ENCODE measurements at regions not wholly inside any gene's neighbourhood (a gene's known extent, or its start where the extent isn't known, plus 50 kb on each side); places are given as distances from the start of the nearest gene placed in this dataset.
"Not testable (repeated sequence)": the region's sequence is repeated elsewhere in the genome, so short reads cannot be mapped to it uniquely, and the experiment has no call there.

DNA sequence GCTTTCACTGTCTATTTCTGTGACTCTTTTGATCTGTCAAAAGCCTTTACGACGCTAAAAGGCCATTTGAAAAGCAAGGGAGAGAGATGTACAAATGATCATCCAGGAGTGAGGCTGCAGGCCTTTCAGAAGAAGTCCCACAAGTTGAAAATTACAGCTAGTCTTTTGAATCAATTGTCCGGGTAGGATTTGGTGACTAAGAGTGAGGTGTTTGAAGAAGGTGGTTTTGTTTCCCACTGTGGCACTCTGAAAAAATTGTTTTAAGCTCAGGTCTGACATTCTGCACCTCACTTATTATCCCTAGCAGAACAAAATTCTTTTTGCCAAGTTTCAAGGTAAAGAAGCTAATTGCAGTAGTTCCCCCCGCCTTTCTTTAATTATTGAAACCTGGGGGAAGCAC lies 50.8 kb upstream of the TMEM108 start:
- intact Hi-C loops (cut with micrococcal nuclease), result no loop called here
- DNase-seq (no peak), ATAC-seq (no peak)

- ATAC-seq, result no peak
- intact Hi-C loops (cut with micrococcal nuclease), result no loop called here
- no peak for DNase-seq
Observed at GRCh38 chr3:132984181-132984580, 54.0 kb upstream of the TMEM108 start.

DNA sequence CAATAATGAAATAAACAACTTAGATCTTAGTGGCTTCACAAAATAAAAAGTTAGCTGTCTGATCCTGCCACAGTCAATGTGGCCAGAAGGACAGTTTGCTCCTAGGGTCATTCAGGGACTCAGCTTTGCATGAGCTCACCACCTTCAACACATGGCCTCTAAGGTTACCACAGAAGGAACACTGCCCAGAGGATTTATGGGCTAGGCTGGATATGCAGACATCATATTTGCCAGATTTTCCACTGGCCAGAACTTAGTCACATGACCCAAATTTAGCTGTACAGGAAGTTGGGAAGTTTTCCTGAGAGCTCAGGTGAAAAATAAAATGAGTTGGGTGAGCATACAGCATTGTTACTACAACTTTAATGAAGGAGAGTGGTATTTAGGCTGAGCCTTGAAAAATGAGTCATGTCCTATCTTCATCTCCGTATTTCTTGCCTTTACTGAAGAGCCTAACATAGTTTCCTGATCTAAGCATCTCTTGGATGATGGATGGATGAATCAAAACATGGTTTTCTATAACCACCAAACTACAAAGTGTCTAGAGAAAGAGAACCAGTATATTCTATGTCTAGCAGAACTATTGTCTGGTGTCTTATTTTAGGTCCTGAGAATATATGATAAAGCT lies 54.9 kb upstream of the TMEM108 start:
- peak; percentile 43 for ATAC-seq
- intact Hi-C loops (cut with micrococcal nuclease), result no loop called here
- DNase-seq, result no peak

- no peak for DNase-seq
- ATAC-seq, result no peak
- intact Hi-C loops (cut with micrococcal nuclease), result no loop called here
Observed at GRCh38 chr3:132981719-132982118, 56.5 kb upstream of the TMEM108 start.

DNA sequence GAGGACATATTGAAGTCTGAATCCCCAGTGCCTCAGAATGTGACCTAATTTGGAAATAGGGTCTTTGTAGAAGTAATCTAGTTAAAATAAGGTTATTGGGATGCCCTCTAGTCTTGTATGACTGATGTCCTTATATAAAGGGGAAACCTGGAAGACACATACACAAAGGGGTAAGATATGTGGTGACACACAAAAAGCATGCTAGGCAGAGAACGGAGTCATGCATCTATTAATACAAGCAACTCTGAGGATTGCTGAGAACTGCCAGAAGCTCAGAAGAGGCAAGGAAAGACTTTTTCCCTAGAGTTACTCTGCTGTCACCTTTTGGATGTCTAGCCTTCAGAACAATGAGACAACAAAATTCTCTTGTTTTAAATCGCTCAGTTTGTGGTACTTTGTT lies 58.1 kb upstream of the TMEM108 start:
- ATAC-seq, result no peak
- intact Hi-C loops (cut with micrococcal nuclease), result no loop called here
- DNase-seq, result no peak

DNA sequence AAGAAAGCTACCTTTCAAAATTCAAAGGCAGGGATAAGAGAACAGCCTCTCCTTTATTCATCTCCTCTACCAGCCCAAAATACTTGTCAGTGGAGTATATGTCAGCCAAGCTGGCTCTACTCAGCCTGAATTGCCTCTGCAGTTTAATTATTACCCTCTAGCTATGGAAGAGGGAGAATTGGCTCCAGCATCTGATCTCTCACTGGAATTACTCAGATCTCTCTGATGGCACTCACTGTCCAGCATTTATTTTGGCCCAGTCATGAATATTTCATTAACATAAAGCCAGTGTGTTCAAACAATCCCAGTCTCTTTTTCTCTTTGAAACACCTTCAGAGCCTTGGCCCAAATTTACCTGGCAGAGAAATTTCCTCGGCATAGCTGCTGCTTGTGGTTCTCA lies 58.6 kb upstream of the TMEM108 start:
- ATAC-seq (no peak), DNase-seq (no peak)
- intact Hi-C loops (cut with micrococcal nuclease), result no loop called here

DNA sequence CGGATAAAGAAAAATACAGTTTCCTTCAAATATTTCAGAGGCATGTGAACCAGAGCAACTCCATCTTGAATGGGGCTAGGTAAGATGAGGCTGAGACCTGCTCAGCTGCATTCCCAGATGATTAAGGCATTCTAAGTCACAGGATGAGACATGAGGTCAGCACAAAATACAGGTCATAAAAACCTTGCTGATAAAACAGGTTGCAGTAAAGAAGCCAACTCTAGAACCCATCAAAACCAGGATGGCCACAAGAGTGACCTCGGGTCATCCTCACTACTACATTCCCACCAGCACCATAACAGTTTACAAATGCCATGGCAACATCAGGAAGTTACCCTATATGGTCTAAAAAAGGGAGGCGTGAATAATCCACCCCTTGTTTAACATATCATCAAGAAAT lies 59.2 kb upstream of the TMEM108 start:
- DNase-seq; intact Hi-C loops (cut with micrococcal nuclease); ATAC-seq: not testable (repeated sequence)

GRCh38 chr3:132978464-132978863 lies 59.7 kb upstream of the TMEM108 start:
- DNase-seq (no peak), ATAC-seq (no peak)
- intact Hi-C loops (cut with micrococcal nuclease), result no loop called here

GRCh38 chr3:132974097-132974496 lies 64.1 kb upstream of the TMEM108 start:
- intact Hi-C loops (cut with micrococcal nuclease), result no loop called here
- ATAC-seq (no peak), DNase-seq (no peak)

DNA sequence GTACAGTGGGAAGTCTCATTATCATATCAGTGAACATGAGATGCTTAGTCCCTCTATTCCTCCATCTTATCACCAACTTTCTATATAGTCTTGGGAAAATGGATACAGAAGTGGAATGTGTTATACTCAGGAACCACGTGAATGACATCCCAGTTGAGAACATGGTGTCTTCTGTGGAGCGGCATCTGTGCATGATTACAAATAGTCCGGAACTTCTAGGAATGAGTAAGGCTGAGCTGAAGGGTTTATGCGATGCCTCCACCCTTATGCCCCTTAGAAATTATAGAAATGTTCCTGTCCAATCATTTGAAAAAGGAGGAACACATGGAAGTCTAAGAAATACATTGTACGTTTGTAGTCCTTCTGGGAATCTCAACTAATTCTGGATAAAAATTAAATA lies 64.8 kb upstream of the TMEM108 start:
- ATAC-seq, result no peak
- intact Hi-C loops (cut with micrococcal nuclease), result no loop called here
- DNase-seq, result no peak

DNA sequence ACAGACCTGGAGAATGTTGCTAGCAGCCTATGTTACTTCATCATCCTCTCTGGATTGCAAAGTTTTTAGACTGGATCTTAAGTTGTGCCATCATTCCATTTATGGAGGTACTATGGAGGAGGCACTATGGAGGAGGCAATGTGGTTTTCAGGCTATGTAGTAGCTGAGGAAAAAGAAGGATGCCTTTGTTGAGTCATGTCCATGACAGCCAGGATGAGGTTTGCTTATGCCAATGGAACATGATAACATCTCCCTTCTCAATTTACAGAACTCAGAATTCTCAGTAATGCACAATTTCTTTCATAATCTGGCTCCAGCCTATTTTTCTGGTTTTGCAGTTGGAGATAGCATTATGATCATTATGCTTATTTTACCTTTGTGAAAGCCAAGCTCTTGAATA lies 65.9 kb upstream of the TMEM108 start:
- DNase-seq (no peak), ATAC-seq (no peak)
- intact Hi-C loops (cut with micrococcal nuclease), result no loop called here

- ATAC-seq (no peak), DNase-seq (no peak)
- intact Hi-C loops (cut with micrococcal nuclease), result no loop called here
Observed at GRCh38 chr3:132966374-132966773, 71.8 kb upstream of the TMEM108 start.

DNA sequence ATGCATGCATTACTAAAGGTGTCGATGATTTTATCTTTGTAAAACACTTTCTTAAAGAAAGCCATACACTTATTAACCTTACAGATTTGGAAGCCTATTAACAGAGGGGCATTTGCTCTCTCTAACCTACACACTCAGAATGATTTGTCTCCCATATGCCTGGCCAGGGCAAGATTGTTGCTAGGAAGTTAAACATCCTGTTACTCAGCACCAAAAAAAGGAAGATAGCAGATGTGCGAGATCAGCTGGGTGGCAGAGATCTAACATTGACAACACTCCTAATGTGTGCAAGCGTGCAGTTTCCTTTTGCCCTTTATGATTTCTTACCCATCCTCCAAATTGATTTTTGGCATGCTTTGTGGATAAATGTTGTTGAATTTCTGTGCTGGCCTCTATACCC lies 73.9 kb upstream of the TMEM108 start:
- ATAC-seq (no peak), DNase-seq (no peak)
- intact Hi-C loops (cut with micrococcal nuclease), result no loop called here

GRCh38 chr3:132963786-132964185 lies 74.4 kb upstream of the TMEM108 start:
- ATAC-seq (no peak), DNase-seq (no peak)
- intact Hi-C loops (cut with micrococcal nuclease), result no loop called here

GRCh38 chr3:132961991-132962390 lies 76.2 kb upstream of the TMEM108 start:
- DNase-seq (no peak), ATAC-seq (no peak)
- intact Hi-C loops (cut with micrococcal nuclease), result no loop called here

DNA sequence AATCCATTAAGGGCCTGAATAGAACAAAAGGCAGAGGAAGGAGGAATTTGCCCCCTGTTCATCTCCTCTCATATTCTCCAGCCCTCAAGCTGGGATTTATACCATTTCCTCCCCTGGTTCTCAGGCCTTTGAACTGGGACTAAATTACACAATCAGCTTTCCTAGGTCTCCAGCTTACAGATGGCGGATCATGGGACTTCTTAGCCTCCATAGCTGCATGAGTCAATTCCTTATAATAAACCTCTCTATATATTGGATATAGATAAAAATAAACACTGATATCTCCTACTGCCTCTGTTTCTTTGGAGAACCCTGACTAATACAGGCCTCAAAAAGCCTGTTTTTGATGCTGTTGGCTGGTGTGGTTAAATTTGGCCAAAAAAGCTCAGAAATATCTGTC lies 84.5 kb upstream of the TMEM108 start:
- DNase-seq, result no peak
- intact Hi-C loops (cut with micrococcal nuclease), result no loop called here
- ATAC-seq, result no peak

DNA sequence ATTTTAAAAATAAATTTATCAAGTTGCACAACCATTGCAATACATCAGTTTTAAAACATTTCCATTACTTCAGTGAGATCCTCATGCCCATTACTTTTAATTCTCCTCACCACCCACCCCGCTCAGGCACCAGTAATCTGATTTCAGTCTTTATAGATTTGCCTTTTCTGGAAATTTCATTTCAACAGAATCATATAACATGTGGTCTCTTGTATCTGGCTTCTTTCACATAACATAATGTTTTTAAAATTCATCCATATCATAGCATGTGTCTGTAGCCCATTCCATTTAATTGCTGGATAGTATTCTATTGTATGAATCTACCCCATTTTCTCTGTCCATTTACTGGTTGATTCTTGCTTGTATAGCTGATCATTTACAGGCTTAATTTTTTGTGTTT lies 110.3 kb upstream of the TMEM108 start:
- DNase-seq (no peak), ATAC-seq (no peak)
- intact Hi-C loops (cut with micrococcal nuclease), result no loop called here

DNA sequence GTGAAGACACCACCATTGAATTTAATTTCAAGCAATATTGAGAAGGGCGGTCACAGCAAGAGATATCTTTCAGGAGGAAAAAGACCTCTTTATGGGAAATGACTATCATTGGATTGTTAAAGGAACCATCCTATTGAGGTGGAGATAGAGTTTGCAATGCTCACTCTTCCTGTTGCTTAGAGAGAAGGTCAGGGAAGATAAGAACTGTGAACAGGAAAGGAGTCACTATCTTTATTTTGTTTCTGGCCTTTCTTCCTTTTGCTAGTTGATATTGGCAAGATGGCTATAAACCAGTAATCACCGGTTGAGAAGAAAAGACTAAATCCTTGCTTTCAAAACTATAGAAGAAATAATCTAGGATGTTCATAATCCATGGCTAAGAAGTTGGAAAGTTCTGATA lies 112.1 kb upstream of the TMEM108 start:
- ATAC-seq (no peak), DNase-seq (no peak)
- intact Hi-C loops (cut with micrococcal nuclease), result no loop called here

GRCh38 chr3:132925256-132925930 lies 112.8 kb upstream of the TMEM108 start:
- DNase-seq (no peak), ATAC-seq (no peak)
- intact Hi-C loops (cut with micrococcal nuclease), result no loop called here

GRCh38 chr3:132916096-132916495 lies 122.1 kb upstream of the TMEM108 start:
- ATAC-seq (no peak), DNase-seq (no peak)
- intact Hi-C loops (cut with micrococcal nuclease), result no loop called here

- intact Hi-C loops (cut with micrococcal nuclease), result no loop called here
- DNase-seq, result no peak
- ATAC-seq, result no peak
Observed at GRCh38 chr3:132912416-132912753, 125.8 kb upstream of the TMEM108 start.

Measured in left ventricle myocardium superior (tissue), 1 donor.